ENCODE measurements at regions not wholly inside any gene's neighbourhood (a gene's known extent, or its start where the extent isn't known, plus 50 kb on each side); places are given as distances from the start of the nearest gene placed in this dataset.

- DNase-seq (ENCODE audit: low read depth in 2 of 2): no peak
Observed at GRCh38 chr3:151935446-151935845, 62.0 kb downstream of the SUCNR1 start.

GRCh38 chr3:151940481-151940880 is 67.0 kb downstream of the SUCNR1 start:
- no peak for DNase-seq (ENCODE audit: low read depth in 2 of 2)

DNA sequence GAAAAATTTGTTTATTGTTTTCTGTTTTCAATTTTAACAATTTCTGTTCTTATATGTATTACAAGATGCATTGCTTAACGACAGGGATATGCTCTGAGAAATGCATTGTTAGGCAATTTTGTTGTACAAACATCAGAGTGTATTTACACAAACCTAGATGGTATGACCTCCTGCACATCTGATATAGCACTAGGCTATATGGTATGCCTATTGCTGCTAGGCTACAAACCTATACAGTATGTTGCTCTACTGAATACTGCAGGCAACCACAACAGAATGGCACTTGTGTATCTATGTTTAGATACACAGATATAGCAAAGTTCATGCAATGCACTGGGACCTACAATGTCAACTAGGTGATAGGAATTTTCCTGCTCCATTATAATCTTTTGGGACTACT is 70.1 kb downstream of the SUCNR1 start:
- DNase-seq (ENCODE audit: low read depth in 2 of 2): no peak

GRCh38 chr3:151944356-151944755 is 70.9 kb downstream of the SUCNR1 start:
- no peak for DNase-seq (ENCODE audit: low read depth in 2 of 2)

DNA sequence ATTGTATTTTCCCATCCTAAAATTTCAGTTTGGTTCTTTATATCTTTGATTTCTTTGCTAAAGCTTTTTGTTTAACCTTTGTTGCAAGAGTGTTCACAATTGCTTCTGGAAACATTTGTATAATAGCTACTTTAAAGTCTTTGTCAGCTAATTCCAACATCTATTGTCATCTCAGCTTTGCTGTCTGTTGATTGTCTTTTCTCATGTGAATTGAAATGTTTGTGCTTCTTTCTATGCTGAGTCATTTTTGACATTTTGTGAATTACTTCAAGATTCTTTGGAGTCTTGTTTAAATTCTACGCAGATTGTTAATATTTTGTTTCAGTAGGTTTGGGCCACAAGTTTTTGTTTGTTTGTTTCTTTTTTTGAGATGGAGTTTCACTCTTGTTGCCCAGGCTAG is 73.2 kb downstream of the SUCNR1 start:
- no peak for DNase-seq (ENCODE audit: low read depth in 2 of 2)

GRCh38 chr3:151949706-151950105 is 76.3 kb downstream of the SUCNR1 start:
- no peak for DNase-seq (ENCODE audit: low read depth in 2 of 2)

- no peak for DNase-seq (ENCODE audit: low read depth in 2 of 2)
Observed at GRCh38 chr3:151955356-151955755, 81.9 kb downstream of the SUCNR1 start.

GRCh38 chr3:151960961-151961580 is 87.6 kb downstream of the SUCNR1 start:
- no peak for DNase-seq (ENCODE audit: low read depth in 2 of 2)

- no peak for DNase-seq (ENCODE audit: low read depth in 2 of 2)
Observed at GRCh38 chr3:151962352-151962751, 88.9 kb downstream of the SUCNR1 start.

DNA sequence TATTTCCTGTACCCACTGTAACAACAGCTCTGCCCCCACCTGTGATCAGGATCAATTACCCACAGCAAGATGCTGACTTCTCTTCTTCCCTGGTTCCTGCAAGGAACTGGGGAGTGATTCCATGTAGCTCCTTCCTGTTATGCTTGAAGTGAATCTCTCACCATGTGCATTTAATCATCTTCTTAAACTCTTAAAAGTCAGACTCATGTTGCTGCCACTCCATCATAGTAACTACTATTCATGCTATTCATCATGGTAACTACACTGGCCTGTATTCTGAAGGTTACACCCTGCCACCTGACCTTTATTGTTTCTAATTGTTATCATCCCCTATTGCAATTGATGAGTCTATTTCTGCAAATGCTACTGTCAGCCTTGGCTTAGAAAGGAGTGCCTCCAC is 89.5 kb downstream of the SUCNR1 start:
- no peak for DNase-seq (ENCODE audit: low read depth in 2 of 2)

GRCh38 chr3:151964743-151965142 is 91.3 kb downstream of the SUCNR1 start:
- no peak for DNase-seq (ENCODE audit: low read depth in 2 of 2)

GRCh38 chr3:151969026-151969642 is 95.7 kb downstream of the SUCNR1 start:
- no peak for DNase-seq (ENCODE audit: low read depth in 2 of 2)

- DNase-seq (ENCODE audit: low read depth in 2 of 2): no peak
Observed at GRCh38 chr3:151971814-151972579, 98.6 kb downstream of the SUCNR1 start.

DNA sequence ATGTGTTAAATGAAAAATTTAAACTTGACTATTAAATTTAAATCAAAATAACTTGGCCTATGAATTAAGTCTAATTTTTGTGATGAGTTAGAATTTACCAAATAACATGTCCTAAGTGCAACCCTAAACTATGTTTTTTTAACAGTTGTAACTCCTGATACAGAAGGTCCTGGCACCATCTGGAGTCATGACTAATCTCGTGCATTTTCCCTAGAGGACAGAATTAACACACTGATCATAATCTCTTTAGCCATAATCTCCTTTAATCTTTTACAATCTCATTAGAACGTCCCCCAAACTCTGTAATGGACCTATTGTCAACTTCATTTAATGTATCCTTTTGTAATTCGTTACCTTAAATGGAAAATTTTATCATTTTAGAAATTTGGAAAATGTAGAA is 100.6 kb downstream of the SUCNR1 start:
- DNase-seq (ENCODE audit: low read depth in 2 of 2): no peak

- DNase-seq (ENCODE audit: low read depth in 2 of 2): no peak
Observed at GRCh38 chr3:151976211-151977050, 103.0 kb downstream of the SUCNR1 start.

DNA sequence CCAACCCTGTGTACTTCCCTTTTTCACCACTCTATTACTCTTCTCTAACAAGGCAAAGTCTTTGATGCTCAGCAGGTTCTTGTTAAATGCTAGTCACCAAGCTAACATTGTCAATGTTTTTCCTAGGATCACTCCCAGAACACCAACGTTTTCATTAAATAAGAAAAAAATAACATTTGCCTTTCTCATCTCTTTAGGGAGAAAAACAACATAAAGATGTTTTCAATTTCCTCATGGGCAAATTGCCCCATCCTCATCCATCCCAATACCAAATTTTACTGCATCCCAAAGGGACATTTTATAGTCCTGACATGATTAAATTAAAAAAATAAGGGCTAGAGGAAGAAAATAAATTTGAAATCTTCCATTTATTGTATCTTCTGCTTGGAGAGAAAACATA is 106.5 kb downstream of the SUCNR1 start:
- no peak for DNase-seq (ENCODE audit: low read depth in 2 of 2)

DNA sequence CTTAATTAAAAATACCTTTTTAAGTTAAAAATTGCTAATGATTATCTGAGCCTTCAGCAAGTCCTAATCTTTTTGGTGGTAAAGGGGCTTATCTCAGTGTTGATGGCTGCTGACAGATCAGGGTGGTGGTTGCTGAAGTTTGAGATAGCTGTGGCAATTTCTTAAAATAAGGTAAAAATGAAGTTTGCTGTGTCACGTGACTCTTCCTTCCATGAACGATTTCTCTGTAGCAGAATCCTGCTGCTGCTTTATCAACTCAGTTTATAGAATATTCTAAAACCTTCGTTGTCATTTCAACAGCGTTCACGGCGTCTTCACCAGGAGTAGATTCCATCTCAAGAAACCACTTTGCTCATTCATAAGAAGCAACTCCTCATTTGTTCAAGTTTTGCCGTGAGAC is 110.1 kb downstream of the SUCNR1 start:
- no peak for DNase-seq (ENCODE audit: low read depth in 2 of 2)

GRCh38 chr3:151985787-151986430 is 112.5 kb downstream of the SUCNR1 start:
- DNase-seq (ENCODE audit: low read depth in 2 of 2): no peak

DNA sequence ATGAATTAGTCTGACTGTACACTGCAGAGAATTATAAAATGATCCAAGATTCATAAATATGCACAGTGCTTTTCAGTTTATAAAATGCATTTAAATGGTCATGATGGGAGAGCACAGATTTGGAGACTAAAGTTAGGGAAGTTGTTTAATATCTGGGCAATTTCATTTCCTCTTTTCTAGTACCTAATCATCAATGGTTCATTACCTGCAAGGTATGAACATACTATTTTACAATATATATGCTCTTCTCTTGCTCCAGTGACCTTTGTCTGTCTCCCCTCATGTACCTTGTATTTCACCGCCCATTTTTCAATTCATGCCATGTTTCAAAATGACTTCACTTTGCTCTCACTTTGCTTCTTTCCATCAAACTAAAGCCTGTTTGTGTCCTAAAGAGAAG is 114.5 kb downstream of the SUCNR1 start:
- no peak for DNase-seq (ENCODE audit: low read depth in 2 of 2)

- DNase-seq (ENCODE audit: low read depth in 2 of 2): no peak
Observed at GRCh38 chr3:151989621-151990020, 116.2 kb downstream of the SUCNR1 start.

- no peak for DNase-seq (ENCODE audit: low read depth in 2 of 2)
Observed at GRCh38 chr3:151990696-151991376, 117.4 kb downstream of the SUCNR1 start.
